Effector memory CD8-positive, alpha-beta T cell (primary cell): ENCODE measurements at regions not wholly inside any gene's neighbourhood (a gene's known extent, or its start where the extent isn't known, plus 50 kb on each side); places are given as distances from the start of the nearest gene placed in this dataset.
A peak's percentile ranks its signal among the peaks of the same experiment; 100 is the strongest.

Experiments
- ATAC-seq: fragments of 150-1000 bp; cut with Tn5 transposase; replicated peaks from 2 replicates; pipeline ENCODE4 v1.10.0; 2021; ENCODE audit warnings: mild to moderate bottlenecking, moderate library complexity
- DNase-seq, 3 experiments: peaks; one replicate each; pipeline ENCODE4 v3.0.0; 2021
- H3K27ac Mint-ChIP-seq, 2 donors: one replicate each; pipeline ENCODE4 v1.8.0; 2022; ENCODE audit warnings: mild to moderate bottlenecking in 2 of 2, mixed read lengths in 2 of 2, moderate library complexity in 2 of 2
- H3K27me3 Mint-ChIP-seq, 2 donors: one replicate each; pipeline ENCODE4 v1.8.0; 2022; ENCODE audit warnings: mixed read lengths in 2 of 2
- H3K36me3 Mint-ChIP-seq: one replicate; pipeline ENCODE4 v1.8.0; 2022; ENCODE audit warnings: mild to moderate bottlenecking, moderate library complexity, mixed read lengths; ENCODE audit not compliant: insufficient read depth
- H3K4me1 Mint-ChIP-seq, 2 donors: one replicate each; pipeline ENCODE4 v1.8.0; 2022; ENCODE audit warnings: low read depth in 2 of 2, mixed read lengths in 2 of 2
- H3K4me3 Mint-ChIP-seq, 2 donors: one replicate each; pipeline ENCODE4 v1.8.0; 2022; ENCODE audit warnings: mild to moderate bottlenecking in 2 of 2, mixed read lengths in 2 of 2, moderate library complexity in 2 of 2
- H3K9me3 Mint-ChIP-seq, 2 donors: one replicate each; pipeline ENCODE4 v1.8.0; 2022; ENCODE audit warnings: mixed read lengths in 2 of 2

GRCh38 chr3:13266005-13266404 lies 154.1 kb downstream of the NUP210 start:
- Mint-ChIP-seq H3K27ac (no peak overlapping the region), H3K4me1 (peaks cover 6 to 7% of the 10 kb centered on the region in 2 donors), H3K4me3 (no peak overlapping the region), H3K27me3 (peaks cover 44 to 61% of the 10 kb centered on the region in 2 donors), H3K9me3 (peaks cover 0 to 3% of the 10 kb centered on the region in 2 donors), H3K36me3 (no peaks in the 10 kb centered on the region)
- no peak for DNase-seq
- ATAC-seq = no peak

GRCh38 chr3:13265507-13265906 lies 154.6 kb downstream of the NUP210 start:
- H3K4me3 Mint-ChIP-seq = no peak overlapping the region
- H3K27me3 Mint-ChIP-seq = peaks cover 39 to 66% of the 10 kb centered on the region in 2 donors

GRCh38 chr3:13265016-13265415 lies 155.1 kb downstream of the NUP210 start:
- Mint-ChIP-seq H3K27ac (no peak overlapping the region), H3K4me1 (peaks cover 6 to 7% of the 10 kb centered on the region in 2 donors), H3K9me3 (peaks cover 0 to 3% of the 10 kb centered on the region in 2 donors), H3K4me3 (no peak overlapping the region), H3K27me3 (peaks cover 37 to 69% of the 10 kb centered on the region in 2 donors), H3K36me3 (no peaks in the 10 kb centered on the region)
- ATAC-seq (no peak), DNase-seq (no peak)

More at GRCh38 chr3:13265507-13265906, 154.6 kb downstream of the NUP210 start:
- peaks cover 6 to 7% of the 10 kb centered on the region in 2 donors for H3K4me1 Mint-ChIP-seq
- no peaks in the 10 kb centered on the region for H3K36me3 Mint-ChIP-seq
- no peak for DNase-seq
- H3K9me3 Mint-ChIP-seq = peaks cover 0 to 3% of the 10 kb centered on the region in 2 donors
- H3K27ac Mint-ChIP-seq = no peak overlapping the region
- ATAC-seq = no peak

- DNase-seq (no peak), ATAC-seq (no peak)
- H3K36me3 Mint-ChIP-seq = no peaks in the 10 kb centered on the region
- H3K4me3 Mint-ChIP-seq = no peak overlapping the region
- peaks cover 6 to 7% of the 10 kb centered on the region in 2 donors for H3K4me1 Mint-ChIP-seq
- H3K27ac Mint-ChIP-seq = no peak overlapping the region
- peaks cover 37 to 69% of the 10 kb centered on the region in 2 donors for H3K27me3 Mint-ChIP-seq
- H3K9me3 Mint-ChIP-seq = peaks cover 0 to 3% of the 10 kb centered on the region in 2 donors
Observed at GRCh38 chr3:13264468-13264795, 155.7 kb downstream of the NUP210 start.

GRCh38 chr3:13263770-13264467 lies 156.2 kb downstream of the NUP210 start:
- H3K4me3 Mint-ChIP-seq = no peak overlapping the region
- ATAC-seq (no peak), DNase-seq (no peak)
- no peak overlapping the region for H3K27ac Mint-ChIP-seq
- H3K27me3 Mint-ChIP-seq = peaks cover 39 to 69% of the 10 kb centered on the region in 2 donors
- no peaks in the 10 kb centered on the region for H3K36me3 Mint-ChIP-seq
- peaks cover 6 to 7% of the 10 kb centered on the region in 2 donors for H3K4me1 Mint-ChIP-seq
- H3K9me3 Mint-ChIP-seq = peaks cover 0 to 3% of the 10 kb centered on the region in 2 donors

GRCh38 chr3:13262493-13263211 lies 157.5 kb downstream of the NUP210 start:
- Mint-ChIP-seq H3K4me3 (no peak overlapping the region), H3K36me3 (no peaks in the 10 kb centered on the region), H3K27ac (peak overlapping the region in 1 of 2 donors; percentile 16), H3K9me3 (peaks cover 0 to 3% of the 10 kb centered on the region in 2 donors), H3K27me3 (peaks cover 30 to 60% of the 10 kb centered on the region in 2 donors), H3K4me1 (peaks cover 6 to 7% of the 10 kb centered on the region in 2 donors)
- ATAC-seq (no peak), DNase-seq (no peak)

- peaks cover 6 to 7% of the 10 kb centered on the region in 2 donors for H3K4me1 Mint-ChIP-seq
- no peak for DNase-seq
- no peak overlapping the region for H3K27ac Mint-ChIP-seq
- H3K36me3 Mint-ChIP-seq = no peaks in the 10 kb centered on the region
- peaks cover 29 to 60% of the 10 kb centered on the region in 2 donors for H3K27me3 Mint-ChIP-seq
- H3K9me3 Mint-ChIP-seq = peaks cover 0 to 3% of the 10 kb centered on the region in 2 donors
- no peak for ATAC-seq
- H3K4me3 Mint-ChIP-seq = no peak overlapping the region
Observed at GRCh38 chr3:13261892-13262291, 158.2 kb downstream of the NUP210 start.

- peak overlapping the region in 1 of 2 donors; percentile 19 for H3K27ac Mint-ChIP-seq
- DNase-seq = no peak
- no peak for ATAC-seq
- peaks cover 0 to 3% of the 10 kb centered on the region in 2 donors for H3K9me3 Mint-ChIP-seq
- no peaks in the 10 kb centered on the region for H3K36me3 Mint-ChIP-seq
- no peak overlapping the region for H3K4me3 Mint-ChIP-seq
- H3K4me1 Mint-ChIP-seq = peaks cover 6 to 7% of the 10 kb centered on the region in 2 donors
- peaks cover 30 to 60% of the 10 kb centered on the region in 2 donors for H3K27me3 Mint-ChIP-seq
Observed at GRCh38 chr3:13261104-13261830, 158.9 kb downstream of the NUP210 start.

GRCh38 chr3:13260259-13261103 lies 159.6 kb downstream of the NUP210 start:
- Mint-ChIP-seq H3K27me3 (peaks cover 28 to 60% of the 10 kb centered on the region in 2 donors), H3K4me3 (no peak overlapping the region), H3K27ac (no peak overlapping the region), H3K4me1 (peaks cover 6 to 7% of the 10 kb centered on the region in 2 donors), H3K36me3 (no peaks in the 10 kb centered on the region), H3K9me3 (peaks cover 0 to 3% of the 10 kb centered on the region in 2 donors)
- DNase-seq (no peak), ATAC-seq (no peak)

GRCh38 chr3:13259831-13260230 lies 160.3 kb downstream of the NUP210 start:
- no peaks in the 10 kb centered on the region for H3K36me3 Mint-ChIP-seq
- peaks cover 6 to 7% of the 10 kb centered on the region in 2 donors for H3K4me1 Mint-ChIP-seq
- DNase-seq (no peak), ATAC-seq (no peak)
- H3K27me3 Mint-ChIP-seq = peaks cover 27 to 61% of the 10 kb centered on the region in 2 donors
- H3K27ac Mint-ChIP-seq = no peak overlapping the region
- no peaks in the 10 kb centered on the region for H3K9me3 Mint-ChIP-seq
- no peak overlapping the region for H3K4me3 Mint-ChIP-seq

- Mint-ChIP-seq H3K36me3 (no peaks in the 10 kb centered on the region), H3K9me3 (no peaks in the 10 kb centered on the region), H3K27ac (no peak overlapping the region), H3K4me3 (no peak overlapping the region), H3K4me1 (peaks cover 6 to 7% of the 10 kb centered on the region in 2 donors), H3K27me3 (peaks cover 33 to 64% of the 10 kb centered on the region in 2 donors)
- DNase-seq (no peak), ATAC-seq (no peak)
Observed at GRCh38 chr3:13258986-13259514, 161.1 kb downstream of the NUP210 start.

- no peak for DNase-seq
- no peak overlapping the region for H3K27ac Mint-ChIP-seq
Observed at GRCh38 chr3:13258280-13258679, 161.8 kb downstream of the NUP210 start.

More at GRCh38 chr3:13258280-13258679, 161.8 kb downstream of the NUP210 start:
- H3K9me3 Mint-ChIP-seq = no peaks in the 10 kb centered on the region
- no peak for ATAC-seq
- H3K27me3 Mint-ChIP-seq = peaks cover 40 to 67% of the 10 kb centered on the region in 2 donors
- peaks cover 6 to 7% of the 10 kb centered on the region in 2 donors for H3K4me1 Mint-ChIP-seq
- H3K36me3 Mint-ChIP-seq = no peaks in the 10 kb centered on the region
- no peak overlapping the region for H3K4me3 Mint-ChIP-seq
